ENCODE measurements at regions not wholly inside any gene's neighbourhood (a gene's known extent, or its start where the extent isn't known, plus 50 kb on each side); places are given as distances from the start of the nearest gene placed in this dataset.

GRCh38 chr2:84212611-84213314 is 246.3 kb downstream of the SUCLG1 start (continued):
- TF ChIP-seq SMARCA5 (IDR thresholded peaks at IDR 0.05) = no peak
- no peak for TF ChIP-seq GATAD2B (conservative IDR thresholded peaks at IDR 0.05; ENCODE audit: low read depth)
- peak; percentile 25; the same call in 1 of the 2 replicates for TF ChIP-seq NFIC (IDR thresholded peaks at IDR 0.05; ENCODE audit: low read depth, low read length)

GRCh38 chr2:84209941-84210340 is 249.1 kb downstream of the SUCLG1 start:
- no peaks in the 10 kb centered on the region for H3K27me3 ChIP-seq (replicated peaks in 1 of 2; ENCODE audit: control insufficient read depth in 2 of 2, insufficient read depth in 2 of 2, low read length in 1 of 2)
- H3K9me3 ChIP-seq (replicated peaks; ENCODE audit: control insufficient read depth, insufficient read depth, low read length) = no peaks in the 10 kb centered on the region
- no TSS peak for BruUV-seq (replicated peaks)
- 38% methylated on average over 7 of the region's 7 CpGs for WGBS (ENCODE audit: insufficient coverage, insufficient replicate concordance, low lambda C conversion rate, missing lambda C conversion rate)
- H3K9ac ChIP-seq (ENCODE audit: control insufficient read depth, insufficient read depth, low read length) = no peak overlapping the region
- H3K4me2 ChIP-seq (ENCODE audit: control insufficient read depth, insufficient read depth) = no peak overlapping the region
- in situ Hi-C loops (cut with MboI) (no loop called here), intact Hi-C loops (cut with micrococcal nuclease; ENCODE audit: unreplicated experiment) (no loop called here)
- no peaks in the 10 kb centered on the region for H3K4me1 ChIP-seq (ENCODE audit: control insufficient read depth, insufficient read depth, low read length)
- POLR2A ChIA-PET = no interaction called here
- FAIRE-seq (no peak), DNase-seq (ENCODE audit: low read depth, low spot score) (no peak), ATAC-seq (no peak)
- no peaks in the 10 kb centered on the region for H3K79me2 ChIP-seq (ENCODE audit: control insufficient read depth, insufficient read depth, low read length)
- CTCF ChIA-PET = interaction anchor here (0.6 kb wide), 1 partner anchor 609 kb away, joined by 3 read pairs; no protein-coding TSS in a partner anchor
- no peak overlapping the region for H3K27ac ChIP-seq (ENCODE audit: control insufficient read depth, insufficient read depth)
- no peaks in the 10 kb centered on the region for H3K36me3 ChIP-seq (ENCODE audit: control insufficient read depth in 2 of 2, insufficient read depth in 2 of 2, low read length in 1 of 2)
- H3K4me3 ChIP-seq = no peak overlapping the region
- RAD21 ChIA-PET (ENCODE audit: unreplicated experiment) = no interaction called here
- H4K20me1 ChIP-seq (ENCODE audit: control insufficient read depth, insufficient read depth) = no peaks in the 10 kb centered on the region
- SMC1A ChIA-PET (ENCODE audit: uncharacterized antibody, unreplicated experiment) = no interaction called here
- H2AFZ ChIP-seq (ENCODE audit: control insufficient read depth, low read depth, low read length) = no peak overlapping the region
- TF ChIP-seq FOXM1 (IDR thresholded peaks at IDR 0.05; ENCODE audit: low read depth, low read length) = no peak
- no peak for TF ChIP-seq EGR1 (IDR thresholded peaks at IDR 0.05; ENCODE audit: borderline replicate concordance in 1 of 2, low read depth in 2 of 2, low read length in 2 of 2)
- TF ChIP-seq IRF5 (IDR thresholded peaks at IDR 0.05; ENCODE audit: borderline replicate concordance) = no peak
- TF ChIP-seq ZNF274 (IDR thresholded peaks at IDR 0.05; ENCODE audit: insufficient read depth, insufficient read length) = no peak
- no peak for TF ChIP-seq POU2F2 (IDR thresholded peaks at IDR 0.05; ENCODE audit: borderline replicate concordance, low read depth, low read length)
- TF ChIP-seq POLR2AphosphoS5 (IDR thresholded peaks at IDR 0.05; ENCODE audit: low read length) = no peak
- TF ChIP-seq ZNF622 (IDR thresholded peaks at IDR 0.05) = no peak
- TF ChIP-seq USF2 (IDR thresholded peaks at IDR 0.05; ENCODE audit: borderline replicate concordance, low read depth, low read length) = no peak
- no peak for TF ChIP-seq SKIL (IDR thresholded peaks at IDR 0.05; ENCODE audit: low read depth, poor library complexity, severe bottlenecking)
- TF ChIP-seq SPI1 (IDR thresholded peaks at IDR 0.05; ENCODE audit: borderline replicate concordance, insufficient read depth, low read depth, low read length) = no peak
- TF ChIP-seq RFX5 (IDR thresholded peaks at IDR 0.05; ENCODE audit: low read depth, low read length) = no peak
- no peak for TF ChIP-seq CTCF (IDR thresholded peaks at IDR 0.05 in 2 of 3, conservative IDR thresholded peaks at IDR 0.05 in 1 of 3; ENCODE audit: control insufficient read depth in 2 of 3, extremely low read depth in 1 of 3, insufficient read depth in 1 of 3, low read depth in 3 of 3, low read length in 3 of 3)
- TF ChIP-seq SUPT20H (IDR thresholded peaks at IDR 0.05; ENCODE audit: borderline replicate concordance, control insufficient read depth, low read depth, low read length) = no peak
- no peak for TF ChIP-seq ZNF207 (IDR thresholded peaks at IDR 0.05; ENCODE audit: borderline replicate concordance)
